Fibroblast of mammary gland (primary cell): ENCODE measurements at regions not wholly inside any gene's neighbourhood (a gene's known extent, or its start where the extent isn't known, plus 50 kb on each side); places are given as distances from the start of the nearest gene placed in this dataset.

Source experiments
- DNase-seq: peaks from one replicate; pipeline ENCODE4 v3.0.0-alpha.2; 2010; ENCODE audit warnings: low read depth
- H3K4me3 ChIP-seq: 2 replicates; pipeline ENCODE4 v1.5.1; 2011; ENCODE audit warnings: low read depth, mild to moderate bottlenecking, low read length, moderate library complexity; ENCODE audit not compliant: control insufficient read depth
- CTCF ChIP-seq: conservative IDR thresholded peaks from 2 replicates; pipeline ENCODE4 v1.5.1; 2011; ENCODE audit warnings: low read depth, low read length, inconsistent platforms; ENCODE audit not compliant: control insufficient read depth, insufficient read depth

GRCh38 chr5:117800261-117800660 lies 1188.1 kb downstream of the DTWD2 start:
- no peak for TF ChIP-seq CTCF
- no peak for DNase-seq
- H3K4me3 ChIP-seq = no peak overlapping the region

- H3K4me3 ChIP-seq = no peak overlapping the region
- no peak for DNase-seq
- no peak for TF ChIP-seq CTCF
Measured at GRCh38 chr5:117794847-117795246, 1193.5 kb downstream of the DTWD2 start.

- no peak for TF ChIP-seq CTCF
- no peak for DNase-seq
- H3K4me3 ChIP-seq = no peak overlapping the region
Measured at GRCh38 chr5:117793963-117794362, 1194.4 kb downstream of the DTWD2 start.

GRCh38 chr5:117792476-117792875 lies 1195.9 kb downstream of the DTWD2 start:
- no peak overlapping the region for H3K4me3 ChIP-seq
- no peak for DNase-seq
- TF ChIP-seq CTCF = no peak

- H3K4me3 ChIP-seq = no peak overlapping the region
- TF ChIP-seq CTCF = no peak
- no peak for DNase-seq
Measured at GRCh38 chr5:117788596-117788995, 1199.8 kb downstream of the DTWD2 start.

DNA sequence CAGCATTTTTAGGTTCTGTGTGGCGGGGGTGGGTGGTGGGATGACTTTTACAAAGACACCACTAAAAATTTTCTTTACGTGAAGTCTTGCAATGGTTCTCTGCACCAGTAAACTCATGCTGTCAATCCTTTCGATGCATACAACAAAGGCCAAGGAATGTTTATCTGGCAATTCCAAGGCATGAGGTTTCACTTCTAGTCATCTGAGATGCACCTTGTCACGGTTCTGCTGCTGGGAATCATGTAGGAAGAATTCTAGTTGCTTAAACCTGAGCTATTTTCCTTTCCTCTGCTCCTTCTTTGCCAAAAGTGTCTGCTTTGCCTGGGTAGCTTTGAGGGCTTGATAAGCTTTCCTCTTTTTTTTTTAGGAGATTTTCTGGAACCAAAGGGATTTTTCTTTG lies 1204.5 kb upstream of the SEMA6A start:
- TF ChIP-seq CTCF = no peak

GRCh38 chr5:117776977-117777376 lies 1202.4 kb upstream of the SEMA6A start:
- TF ChIP-seq CTCF = no peak
- DNase-seq = no peak
- no peak overlapping the region for H3K4me3 ChIP-seq

More for the DNA sequence above, 1204.5 kb upstream of the SEMA6A start:
- DNase-seq = no peak
- H3K4me3 ChIP-seq = no peak overlapping the region
